ENCODE measurements at regions not wholly inside any gene's neighbourhood (a gene's known extent, or its start where the extent isn't known, plus 50 kb on each side); places are given as distances from the start of the nearest gene placed in this dataset.

- TF ChIP-seq, protein P1, sequence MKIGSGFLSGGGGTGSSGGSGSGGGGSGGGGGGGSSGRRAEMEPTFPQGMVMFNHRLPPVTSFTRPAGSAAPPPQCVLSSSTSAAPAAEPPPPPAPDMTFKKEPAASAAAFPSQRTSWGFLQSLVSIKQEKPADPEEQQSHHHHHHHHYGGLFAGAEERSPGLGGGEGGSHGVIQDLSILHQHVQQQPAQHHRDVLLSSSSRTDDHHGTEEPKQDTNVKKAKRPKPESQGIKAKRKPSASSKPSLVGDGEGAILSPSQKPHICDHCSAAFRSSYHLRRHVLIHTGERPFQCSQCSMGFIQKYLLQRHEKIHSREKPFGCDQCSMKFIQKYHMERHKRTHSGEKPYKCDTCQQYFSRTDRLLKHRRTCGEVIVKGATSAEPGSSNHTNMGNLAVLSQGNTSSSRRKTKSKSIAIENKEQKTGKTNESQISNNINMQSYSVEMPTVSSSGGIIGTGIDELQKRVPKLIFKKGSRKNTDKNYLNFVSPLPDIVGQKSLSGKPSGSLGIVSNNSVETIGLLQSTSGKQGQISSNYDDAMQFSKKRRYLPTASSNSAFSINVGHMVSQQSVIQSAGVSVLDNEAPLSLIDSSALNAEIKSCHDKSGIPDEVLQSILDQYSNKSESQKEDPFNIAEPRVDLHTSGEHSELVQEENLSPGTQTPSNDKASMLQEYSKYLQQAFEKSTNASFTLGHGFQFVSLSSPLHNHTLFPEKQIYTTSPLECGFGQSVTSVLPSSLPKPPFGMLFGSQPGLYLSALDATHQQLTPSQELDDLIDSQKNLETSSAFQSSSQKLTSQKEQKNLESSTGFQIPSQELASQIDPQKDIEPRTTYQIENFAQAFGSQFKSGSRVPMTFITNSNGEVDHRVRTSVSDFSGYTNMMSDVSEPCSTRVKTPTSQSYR (CRISPR knock-in tag; IDR thresholded peaks at IDR 0.05) = no peak
- TF ChIP-seq CREM (CRISPR knock-in tag; IDR thresholded peaks at IDR 0.05) = no peak
Observed at GRCh38 chr1:245026247-245026646, 128.5 kb upstream of the KIF26B start (continued).

DNA sequence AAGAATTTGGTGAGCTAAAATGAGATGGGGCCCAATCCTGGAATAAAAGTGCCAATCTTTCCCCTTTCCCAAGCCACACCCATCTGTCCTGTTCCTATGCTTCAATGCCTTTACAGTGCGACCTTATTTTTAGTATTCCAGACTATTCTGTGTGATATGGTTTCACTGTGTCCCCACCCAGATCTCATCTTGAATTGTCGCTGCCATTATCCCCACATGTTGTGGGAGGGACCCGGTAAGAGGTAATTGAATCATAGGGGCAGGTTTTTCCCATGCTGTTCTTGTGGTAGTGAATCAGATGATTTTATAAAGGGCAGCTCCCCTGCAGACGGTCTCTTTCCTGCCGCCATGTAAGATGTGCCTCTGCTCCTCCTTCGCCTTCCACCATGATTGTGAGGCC lies 129.3 kb upstream of the KIF26B start:
- ATAC-seq (no peak), DNase-seq (ENCODE audit: low spot score) (no peak)
- Mint-ChIP-seq H3K27me3 (ENCODE audit: low read depth) (no peaks in the 10 kb centered on the region), H3K4me3 (no peak overlapping the region), H3K36me3 (peaks cover 9% of the 10 kb centered on the region), H3K27ac (no peak overlapping the region), H3K4me1 (peaks cover 13% of the 10 kb centered on the region), H3K9me3 (peaks cover 10% of the 10 kb centered on the region)
- CTCF ChIA-PET = interaction anchor here (0.5 kb wide), 1 partner anchor 422 kb away, joined by 5 read pairs; no protein-coding TSS in a partner anchor
- TF ChIP-seq ZBTB43 (CRISPR knock-in tag; IDR thresholded peaks at IDR 0.05) (no peak), ESRRA (CRISPR knock-in tag; IDR thresholded peaks at IDR 0.05; ENCODE audit: borderline replicate concordance) (no peak), SP1 (CRISPR knock-in tag; conservative IDR thresholded peaks at IDR 0.05) (no peak), NR1H2 (CRISPR knock-in tag; IDR thresholded peaks at IDR 0.05) (no peak), ZNF232 (CRISPR knock-in tag; IDR thresholded peaks at IDR 0.05) (no peak), ZNF423 (CRISPR knock-in tag; IDR thresholded peaks at IDR 0.05) (no peak), KAT7 (CRISPR knock-in tag; IDR thresholded peaks at IDR 0.05; ENCODE audit: borderline replicate concordance) (no peak)
- TF ChIP-seq, protein P2, sequence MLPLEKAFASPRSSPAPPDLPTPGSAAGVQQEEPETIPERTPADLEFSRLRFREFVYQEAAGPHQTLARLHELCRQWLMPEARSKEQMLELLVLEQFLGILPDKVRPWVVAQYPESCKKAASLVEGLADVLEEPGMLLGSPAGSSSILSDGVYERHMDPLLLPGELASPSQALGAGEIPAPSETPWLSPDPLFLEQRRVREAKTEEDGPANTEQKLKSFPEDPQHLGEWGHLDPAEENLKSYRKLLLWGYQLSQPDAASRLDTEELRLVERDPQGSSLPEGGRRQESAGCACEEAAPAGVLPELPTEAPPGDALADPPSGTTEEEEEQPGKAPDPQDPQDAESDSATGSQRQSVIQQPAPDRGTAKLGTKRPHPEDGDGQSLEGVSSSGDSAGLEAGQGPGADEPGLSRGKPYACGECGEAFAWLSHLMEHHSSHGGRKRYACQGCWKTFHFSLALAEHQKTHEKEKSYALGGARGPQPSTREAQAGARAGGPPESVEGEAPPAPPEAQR (CRISPR knock-in tag; IDR thresholded peaks at IDR 0.05) = no peak
- TF ChIP-seq, protein P1 (CRISPR knock-in tag; IDR thresholded peaks at IDR 0.05) = no peak
- TF ChIP-seq, protein P3, sequence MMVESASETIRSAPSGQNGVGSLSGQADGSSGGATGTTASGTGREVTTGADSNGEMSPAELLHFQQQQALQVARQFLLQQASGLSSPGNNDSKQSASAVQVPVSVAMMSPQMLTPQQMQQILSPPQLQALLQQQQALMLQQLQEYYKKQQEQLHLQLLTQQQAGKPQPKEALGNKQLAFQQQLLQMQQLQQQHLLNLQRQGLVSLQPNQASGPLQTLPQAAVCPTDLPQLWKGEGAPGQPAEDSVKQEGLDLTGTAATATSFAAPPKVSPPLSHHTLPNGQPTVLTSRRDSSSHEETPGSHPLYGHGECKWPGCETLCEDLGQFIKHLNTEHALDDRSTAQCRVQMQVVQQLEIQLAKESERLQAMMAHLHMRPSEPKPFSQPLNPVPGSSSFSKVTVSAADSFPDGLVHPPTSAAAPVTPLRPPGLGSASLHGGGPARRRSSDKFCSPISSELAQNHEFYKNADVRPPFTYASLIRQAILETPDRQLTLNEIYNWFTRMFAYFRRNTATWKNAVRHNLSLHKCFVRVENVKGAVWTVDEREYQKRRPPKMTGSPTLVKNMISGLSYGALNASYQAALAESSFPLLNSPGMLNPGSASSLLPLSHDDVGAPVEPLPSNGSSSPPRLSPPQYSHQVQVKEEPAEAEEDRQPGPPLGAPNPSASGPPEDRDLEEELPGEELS (CRISPR knock-in tag; IDR thresholded peaks at IDR 0.05) = no peak
- TF ChIP-seq, protein P4, sequence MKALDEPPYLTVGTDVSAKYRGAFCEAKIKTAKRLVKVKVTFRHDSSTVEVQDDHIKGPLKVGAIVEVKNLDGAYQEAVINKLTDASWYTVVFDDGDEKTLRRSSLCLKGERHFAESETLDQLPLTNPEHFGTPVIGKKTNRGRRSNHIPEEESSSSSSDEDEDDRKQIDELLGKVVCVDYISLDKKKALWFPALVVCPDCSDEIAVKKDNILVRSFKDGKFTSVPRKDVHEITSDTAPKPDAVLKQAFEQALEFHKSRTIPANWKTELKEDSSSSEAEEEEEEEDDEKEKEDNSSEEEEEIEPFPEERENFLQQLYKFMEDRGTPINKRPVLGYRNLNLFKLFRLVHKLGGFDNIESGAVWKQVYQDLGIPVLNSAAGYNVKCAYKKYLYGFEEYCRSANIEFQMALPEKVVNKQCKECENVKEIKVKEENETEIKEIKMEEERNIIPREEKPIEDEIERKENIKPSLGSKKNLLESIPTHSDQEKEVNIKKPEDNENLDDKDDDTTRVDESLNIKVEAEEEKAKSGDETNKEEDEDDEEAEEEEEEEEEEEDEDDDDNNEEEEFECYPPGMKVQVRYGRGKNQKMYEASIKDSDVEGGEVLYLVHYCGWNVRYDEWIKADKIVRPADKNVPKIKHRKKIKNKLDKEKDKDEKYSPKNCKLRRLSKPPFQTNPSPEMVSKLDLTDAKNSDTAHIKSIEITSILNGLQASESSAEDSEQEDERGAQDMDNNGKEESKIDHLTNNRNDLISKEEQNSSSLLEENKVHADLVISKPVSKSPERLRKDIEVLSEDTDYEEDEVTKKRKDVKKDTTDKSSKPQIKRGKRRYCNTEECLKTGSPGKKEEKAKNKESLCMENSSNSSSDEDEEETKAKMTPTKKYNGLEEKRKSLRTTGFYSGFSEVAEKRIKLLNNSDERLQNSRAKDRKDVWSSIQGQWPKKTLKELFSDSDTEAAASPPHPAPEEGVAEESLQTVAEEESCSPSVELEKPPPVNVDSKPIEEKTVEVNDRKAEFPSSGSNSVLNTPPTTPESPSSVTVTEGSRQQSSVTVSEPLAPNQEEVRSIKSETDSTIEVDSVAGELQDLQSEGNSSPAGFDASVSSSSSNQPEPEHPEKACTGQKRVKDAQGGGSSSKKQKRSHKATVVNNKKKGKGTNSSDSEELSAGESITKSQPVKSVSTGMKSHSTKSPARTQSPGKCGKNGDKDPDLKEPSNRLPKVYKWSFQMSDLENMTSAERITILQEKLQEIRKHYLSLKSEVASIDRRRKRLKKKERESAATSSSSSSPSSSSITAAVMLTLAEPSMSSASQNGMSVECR (CRISPR knock-in tag; IDR thresholded peaks at IDR 0.05; ENCODE audit: borderline replicate concordance) = no peak
- POLR2A ChIA-PET = no interaction called here
